Head of caudate nucleus (tissue), 42 donors: ENCODE measurements at regions not wholly inside any gene's neighbourhood (a gene's known extent, or its start where the extent isn't known, plus 50 kb on each side); places are given as distances from the start of the nearest gene placed in this dataset.
A peak's percentile ranks its signal among the peaks of the same experiment; 100 is the strongest.
"Not testable (repeated sequence)": the region's sequence is repeated elsewhere in the genome, so short reads cannot be mapped to it uniquely, and the experiment has no call there.

ENCODE experiments used
- DNase-seq, 42 donors: peaks; one replicate each; pipeline versions ENCODE4 v3.0.0 to v3.0.0-alpha.2; 2020 to 2021; ENCODE audit warnings: mixed read lengths in 7 of 42
- intact Hi-C: fragments of 100-400 bp; cut with DNase I; formaldehyde crosslinking; loops from one replicate; pipeline ENCODE4 v1.15.0; 2022

GRCh38 chr3:26406636-26407035 lies 215.9 kb upstream of the LRRC3B start:
- DNase-seq: no peak
- intact Hi-C loops: no loop called here

GRCh38 chr3:26418553-26418952 lies 204.0 kb upstream of the LRRC3B start:
- intact Hi-C loops: no loop called here
- DNase-seq: no peak

GRCh38 chr3:26422415-26422814 lies 200.2 kb upstream of the LRRC3B start:
- intact Hi-C loops: no loop called here

GRCh38 chr3:26425076-26425475 lies 197.5 kb upstream of the LRRC3B start:
- intact Hi-C loops: no loop called here
- DNase-seq: no peak

More at GRCh38 chr3:26422415-26422814, 200.2 kb upstream of the LRRC3B start:
- DNase-seq: no peak

- DNase-seq: no peak
- intact Hi-C loops: no loop called here
Observed at GRCh38 chr3:26428992-26429391, 193.6 kb upstream of the LRRC3B start.

GRCh38 chr3:26437678-26438077 lies 184.9 kb upstream of the LRRC3B start:
- no peak for DNase-seq
- intact Hi-C loops: no loop called here

- intact Hi-C loops: no loop called here
- no peak for DNase-seq
Observed at GRCh38 chr3:26438325-26438940, 184.1 kb upstream of the LRRC3B start.

GRCh38 chr3:26438981-26439884 lies 183.3 kb upstream of the LRRC3B start:
- DNase-seq: no peak
- intact Hi-C loops: no loop called here

GRCh38 chr3:26449996-26450395 lies 172.6 kb upstream of the LRRC3B start:
- intact Hi-C loops: no loop called here
- DNase-seq: no peak

- intact Hi-C loops: no loop called here
- DNase-seq: no peak
Observed at GRCh38 chr3:26452363-26452762, 170.2 kb upstream of the LRRC3B start.

- intact Hi-C loops: no loop called here
- no peak for DNase-seq
Observed at GRCh38 chr3:26460985-26461384, 161.6 kb upstream of the LRRC3B start.

- DNase-seq: no peak
- intact Hi-C loops: no loop called here
Observed at GRCh38 chr3:26472345-26472744, 150.2 kb upstream of the LRRC3B start.

- intact Hi-C loops: no loop called here
- no peak for DNase-seq
Observed at GRCh38 chr3:26474706-26475105, 147.9 kb upstream of the LRRC3B start.

GRCh38 chr3:26480377-26480776 lies 142.2 kb upstream of the LRRC3B start:
- intact Hi-C loops: no loop called here
- DNase-seq: no peak

- peak in 4 of 42 donors; percentile 2 to 38 (median 17) for DNase-seq
- intact Hi-C loops: no loop called here
Observed at GRCh38 chr3:26484140-26484539, 138.4 kb upstream of the LRRC3B start.

GRCh38 chr3:26498271-26498670 lies 124.3 kb upstream of the LRRC3B start:
- intact Hi-C loops: no loop called here
- DNase-seq: peak in 9 of 42 donors; percentile 2 to 40 (median 13)

GRCh38 chr3:26505399-26505798 lies 117.2 kb upstream of the LRRC3B start:
- intact Hi-C loops: no loop called here
- no peak for DNase-seq

GRCh38 chr3:26514445-26515029 lies 108.0 kb upstream of the LRRC3B start:
- intact Hi-C loops: not testable (repeated sequence)

GRCh38 chr3:26515351-26515750 lies 107.2 kb upstream of the LRRC3B start:
- intact Hi-C loops: no loop called here
- no peak for DNase-seq

More at GRCh38 chr3:26514445-26515029, 108.0 kb upstream of the LRRC3B start:
- not testable (repeated sequence) for DNase-seq

- intact Hi-C loops: no loop called here
Observed at GRCh38 chr3:26521261-26521660, 101.3 kb upstream of the LRRC3B start.

More at GRCh38 chr3:26521261-26521660, 101.3 kb upstream of the LRRC3B start:
- no peak for DNase-seq
